ENCODE measurements at regions not wholly inside any gene's neighbourhood (a gene's known extent, or its start where the extent isn't known, plus 50 kb on each side); places are given as distances from the start of the nearest gene placed in this dataset.

GRCh38 chr2:145265244-145265643, 745.3 kb upstream of the ZEB2 start:
- TF ChIP-seq CTCF (conservative IDR thresholded peaks at IDR 0.05; ENCODE audit: low read depth, low read length) (no peak), EZH2 (IDR thresholded peaks at IDR 0.05; ENCODE audit: borderline replicate concordance, low read depth, low read length, poor library complexity, severe bottlenecking) (no peak)
